Endothelial cell of umbilical vein (primary cell): ENCODE measurements at regions not wholly inside any gene's neighbourhood (a gene's known extent, or its start where the extent isn't known, plus 50 kb on each side); places are given as distances from the start of the nearest gene placed in this dataset.

ENCODE experiments used
- BruUV-seq: library from RNA; stranded (reverse); fragments of 400-500 nt; replicated peaks from 2 replicates; lab custom pipeline; 2021; lab: Mats Ljungman, UMichigan
- CTCF ChIA-PET: fragments of 300-600, 350-600 bp; sonication (Branson Sonifier 250); formaldehyde crosslinking; loops from one replicate; lab custom pipeline; 2021; ENCODE audit warnings: antibody characterized with exemption, inconsistent platforms; lab: Charles Lee
- POLR2A ChIA-PET: fragments of 300-600, 350-600 bp; sonication (Branson Sonifier 250); formaldehyde crosslinking; loops from one replicate; lab custom pipeline; 2021; ENCODE audit warnings: antibody characterized with exemption, inconsistent platforms; lab: Charles Lee
- DNase-seq: peaks from one replicate; pipeline ENCODE4 v3.0.0-alpha.2; 2011; ENCODE audit warnings: low read depth, low spot score
- FAIRE-seq: peaks from 2 replicates; lab custom pipeline; 2011; peaks lifted over from hg19 to GRCh38; lab: Jason Lieb, UNC
- H2AFZ ChIP-seq: 2 replicates; pipeline ENCODE4 v1.6.0; 2012; ENCODE audit warnings: low read depth, low read length, control low read depth, inconsistent platforms
- H3K27ac ChIP-seq: 2 replicates; pipeline ENCODE4 v1.5.1; 2011; ENCODE audit warnings: low read depth, mild to moderate bottlenecking, control low read depth, low read length, moderate library complexity; ENCODE audit not compliant: insufficient read depth
- H3K27me3 ChIP-seq, 2 experiments: 2 replicates each; pipeline versions ENCODE4 v1.6.0 to v1.6.1; 2011; ENCODE audit warnings: low read length in 2 of 2, mixed read lengths in 1 of 2; ENCODE audit not compliant: control insufficient read depth in 2 of 2, insufficient read depth in 2 of 2
- H3K36me3 ChIP-seq, 2 experiments: 2 replicates in 1 of 2; 3 replicates in 1 of 2; pipeline ENCODE4 v1.5.1; 2011; ENCODE audit warnings: low read length in 2 of 2, mild to moderate bottlenecking in 1 of 2, moderate library complexity in 1 of 2; ENCODE audit not compliant: control insufficient read depth in 2 of 2, insufficient read depth in 2 of 2; ENCODE audit errors: extremely low read depth in 1 of 2
- H3K4me1 ChIP-seq: 3 replicates; pipeline ENCODE4 v1.5.1; 2011; ENCODE audit warnings: mild to moderate bottlenecking, low read length; ENCODE audit not compliant: control insufficient read depth, insufficient read depth; ENCODE audit errors: extremely low read depth
- H3K4me2 ChIP-seq: 2 replicates; pipeline ENCODE4 v1.6.1; 2011; ENCODE audit warnings: low read length, control low read depth, mixed read lengths; ENCODE audit not compliant: insufficient read depth
- H3K4me3 ChIP-seq, 3 experiments: fragments of 200-600 bp in 1 of 3; sonication (generic), shearing (Covaris generic) in 1 of 3; replicated peaks in 1 of 3; 2 replicates each; pipeline ENCODE4 v1.5.1; 2011 to 2016; ENCODE audit warnings: control low read depth in 3 of 3, low read length in 3 of 3, mild to moderate bottlenecking in 2 of 3, inconsistent platforms in 1 of 3, low read depth in 1 of 3, moderate library complexity in 1 of 3; ENCODE audit not compliant: insufficient read depth in 1 of 3
- H3K79me2 ChIP-seq: 2 replicates; pipeline ENCODE4 v1.6.0; 2012; ENCODE audit warnings: low read length, inconsistent platforms; ENCODE audit not compliant: control insufficient read depth, insufficient read depth
- H3K9ac ChIP-seq: replicated peaks from 2 replicates; pipeline ENCODE3; 2011; ENCODE audit warnings: low read length, control low read depth; ENCODE audit not compliant: insufficient read depth; ENCODE audit errors: extremely low read depth
- H3K9me1 ChIP-seq: replicated peaks from 3 replicates; pipeline ENCODE4 v1.6.0; 2011; ENCODE audit warnings: mild to moderate bottlenecking, low read length; ENCODE audit not compliant: control insufficient read depth, insufficient read depth; ENCODE audit errors: extremely low read depth
- H3K9me3 ChIP-seq: replicated peaks from 2 replicates; pipeline ENCODE4 v1.5.1; 2012; ENCODE audit warnings: low read length, inconsistent platforms; ENCODE audit not compliant: control insufficient read depth, insufficient read depth
- H4K20me1 ChIP-seq: replicated peaks from 2 replicates; pipeline ENCODE3; 2011; ENCODE audit warnings: mild to moderate bottlenecking, low read length; ENCODE audit not compliant: control insufficient read depth, insufficient read depth; ENCODE audit errors: extremely low read depth
- EZH2 ChIP-seq: IDR thresholded peaks from 2 replicates; pipeline ENCODE4 v1.6.1; 2012; ENCODE audit warnings: borderline replicate concordance, low read depth, mild to moderate bottlenecking, moderate library complexity, low read length, inconsistent platforms; ENCODE audit not compliant: severe bottlenecking
- FOS ChIP-seq: IDR thresholded peaks from 2 replicates; pipeline ENCODE4 v1.6.1; 2011; ENCODE audit warnings: mild to moderate bottlenecking, low read length, moderate library complexity, borderline replicate concordance; ENCODE audit not compliant: insufficient read depth
- GATA2 ChIP-seq: IDR thresholded peaks from 2 replicates; pipeline ENCODE4 v1.7.0; 2011; ENCODE audit warnings: low read depth, mild to moderate bottlenecking, moderate library complexity, mixed read lengths, low read length; ENCODE audit not compliant: insufficient read length, insufficient read depth
- JUN ChIP-seq: IDR thresholded peaks from 2 replicates; pipeline ENCODE4 v1.6.1; 2011; ENCODE audit warnings: borderline replicate concordance, low read depth; ENCODE audit not compliant: insufficient read length, insufficient read depth
- MAX ChIP-seq: IDR thresholded peaks from 2 replicates; pipeline ENCODE4 v1.6.1; 2011; ENCODE audit not compliant: insufficient read depth, insufficient read length
- MYC ChIP-seq: IDR thresholded peaks from one replicate; pipeline ENCODE4 v1.6.1; 2011; ENCODE audit warnings: mild to moderate bottlenecking, low read depth, low read length
- POLR2A ChIP-seq: IDR thresholded peaks from 2 replicates; pipeline ENCODE4 v1.6.1; 2012; ENCODE audit warnings: low read depth, mild to moderate bottlenecking, control low read depth, low read length
- POLR2AphosphoS5 ChIP-seq: IDR thresholded peaks from 2 replicates; pipeline ENCODE4 v1.6.1; 2012; ENCODE audit warnings: low read depth, mild to moderate bottlenecking, control low read depth, low read length, moderate library complexity; ENCODE audit not compliant: insufficient read depth
- dilution Hi-C: fragments of 300-500 bp; cut with MboI; formaldehyde crosslinking; loops from one replicate; pipeline ENCODE4 v1.15.0; 2019; ENCODE audit warnings: low sequenced_read_pairs; ENCODE audit not compliant: extremely low pct_ligation_motif_present
- intact Hi-C: fragments of 100-400 bp; cut with micrococcal nuclease; formaldehyde crosslinking; loops from one replicate; pipeline ENCODE4 v1.10.0; 2022
- TF ChIP-seq, protein P1 (sequence below), 2 donors: IDR thresholded peaks; 1 replicate in 1 of 2; 2 replicates in 1 of 2; pipeline ENCODE4 v1.5.1; 2011; ENCODE audit warnings: low read length in 2 of 2, mild to moderate bottlenecking in 2 of 2, moderate library complexity in 2 of 2, control low read depth in 1 of 2, inconsistent platforms in 1 of 2, low read depth in 1 of 2; ENCODE audit not compliant: insufficient read depth in 1 of 2; ENCODE audit errors: extremely low read depth in 1 of 2

- Histone ChIP-seq H3K9ac (no peak overlapping the region), H3K9me1 (no peaks in the 10 kb centered on the region), H4K20me1 (no peaks in the 10 kb centered on the region), H3K27ac (no peak overlapping the region), H3K4me1 (no peaks in the 10 kb centered on the region), H2AFZ (no peak overlapping the region), H3K4me2 (no peak overlapping the region), H3K79me2 (no peaks in the 10 kb centered on the region), H3K27me3 (no peaks in the 10 kb centered on the region), H3K4me3 (no peak overlapping the region), H3K36me3 (no peaks in the 10 kb centered on the region), H3K9me3 (no peaks in the 10 kb centered on the region)
- intact Hi-C loops: no loop called here
- ChIA-PET POLR2A (no interaction called here), CTCF (interaction anchor here (2.3 kb wide), 1 partner anchor 11 kb away, joined by 8 read pairs; no protein-coding TSS in a partner anchor)
- DNase-seq (no peak), FAIRE-seq (no peak)
- dilution Hi-C loops: no loop called here
- TF ChIP-seq, protein P1, sequence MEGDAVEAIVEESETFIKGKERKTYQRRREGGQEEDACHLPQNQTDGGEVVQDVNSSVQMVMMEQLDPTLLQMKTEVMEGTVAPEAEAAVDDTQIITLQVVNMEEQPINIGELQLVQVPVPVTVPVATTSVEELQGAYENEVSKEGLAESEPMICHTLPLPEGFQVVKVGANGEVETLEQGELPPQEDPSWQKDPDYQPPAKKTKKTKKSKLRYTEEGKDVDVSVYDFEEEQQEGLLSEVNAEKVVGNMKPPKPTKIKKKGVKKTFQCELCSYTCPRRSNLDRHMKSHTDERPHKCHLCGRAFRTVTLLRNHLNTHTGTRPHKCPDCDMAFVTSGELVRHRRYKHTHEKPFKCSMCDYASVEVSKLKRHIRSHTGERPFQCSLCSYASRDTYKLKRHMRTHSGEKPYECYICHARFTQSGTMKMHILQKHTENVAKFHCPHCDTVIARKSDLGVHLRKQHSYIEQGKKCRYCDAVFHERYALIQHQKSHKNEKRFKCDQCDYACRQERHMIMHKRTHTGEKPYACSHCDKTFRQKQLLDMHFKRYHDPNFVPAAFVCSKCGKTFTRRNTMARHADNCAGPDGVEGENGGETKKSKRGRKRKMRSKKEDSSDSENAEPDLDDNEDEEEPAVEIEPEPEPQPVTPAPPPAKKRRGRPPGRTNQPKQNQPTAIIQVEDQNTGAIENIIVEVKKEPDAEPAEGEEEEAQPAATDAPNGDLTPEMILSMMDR (IDR thresholded peaks at IDR 0.05; ENCODE audit: extremely low read depth in 1 of 2, insufficient read depth in 1 of 2, low read depth in 1 of 2, low read length in 2 of 2): no peak
- no peak for TF ChIP-seq GATA2
- TF ChIP-seq MAX: no peak
- no peak for TF ChIP-seq EZH2
- TF ChIP-seq JUN: no peak
- TF ChIP-seq MYC: no peak
- TF ChIP-seq FOS: no peak
- no peak for TF ChIP-seq POLR2A
- no peak for TF ChIP-seq POLR2AphosphoS5
- no TSS peak for BruUV-seq
Observed at GRCh38 chr13:21309542-21310172, 133.2 kb downstream of the MRPL57 start.
